AG04449 (cell line): ENCODE measurements at regions not wholly inside any gene's neighbourhood (a gene's known extent, or its start where the extent isn't known, plus 50 kb on each side); places are given as distances from the start of the nearest gene placed in this dataset.

Source experiments
- CTCF ChIA-PET: fragments of 350-600 bp; formaldehyde crosslinking; extraction: SDS; loops from one replicate; lab custom pipeline; 2021; ENCODE audit warnings: antibody characterized with exemption; lab: Yijun Ruan, JAX
- POLR2A ChIA-PET: fragments of 400-600, 350-600 bp; formaldehyde crosslinking; extraction: SDS; loops from one replicate; lab custom pipeline; 2020; ENCODE audit warnings: antibody characterized with exemption, inconsistent platforms; lab: Yijun Ruan, JAX
- DNase-seq: peaks from one replicate; pipeline ENCODE4 v3.0.0-alpha.2; 2010; ENCODE audit warnings: low read depth, low spot score
- H3K4me3 ChIP-seq: 2 replicates; pipeline ENCODE4 v1.5.1; 2011; ENCODE audit warnings: low read depth, mild to moderate bottlenecking, control low read depth, low read length
- CTCF ChIP-seq: IDR thresholded peaks from one replicate; pipeline ENCODE4 v1.5.1; 2011; ENCODE audit warnings: mild to moderate bottlenecking, moderate library complexity, low read length, control low read depth, inconsistent platforms; ENCODE audit not compliant: insufficient read depth; ENCODE audit errors: missing control alignments

DNA sequence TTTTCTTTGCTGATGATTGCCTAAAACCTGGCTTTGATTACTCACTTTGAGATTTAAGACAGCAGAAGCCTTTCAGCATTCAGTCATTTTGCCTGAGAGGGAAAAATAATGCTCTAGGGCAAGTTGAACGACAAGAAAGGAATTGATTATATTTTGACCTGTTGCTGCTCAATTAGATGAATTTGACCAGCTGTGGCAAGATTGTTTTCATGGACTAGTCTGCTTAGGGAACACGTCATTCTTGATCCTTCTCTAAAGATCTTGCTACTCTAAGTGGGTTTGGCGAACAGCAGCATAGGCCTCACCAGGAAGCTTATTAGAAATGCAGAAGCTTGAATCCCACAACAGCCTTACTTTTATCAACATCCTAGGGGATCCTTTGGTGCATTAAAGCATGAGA is 59.7 kb upstream of the PHACTR1 start:
- H3K4me3 ChIP-seq: no peak overlapping the region
- ChIA-PET POLR2A (no interaction called here), CTCF (no interaction called here)
- DNase-seq: no peak
- TF ChIP-seq CTCF: no peak

GRCh38 chr6:12657884-12658283 is 58.7 kb upstream of the PHACTR1 start:
- no peak for TF ChIP-seq CTCF
- CTCF ChIA-PET: no interaction called here
- H3K4me3 ChIP-seq: no peak overlapping the region
- POLR2A ChIA-PET: no interaction called here
- no peak for DNase-seq

DNA sequence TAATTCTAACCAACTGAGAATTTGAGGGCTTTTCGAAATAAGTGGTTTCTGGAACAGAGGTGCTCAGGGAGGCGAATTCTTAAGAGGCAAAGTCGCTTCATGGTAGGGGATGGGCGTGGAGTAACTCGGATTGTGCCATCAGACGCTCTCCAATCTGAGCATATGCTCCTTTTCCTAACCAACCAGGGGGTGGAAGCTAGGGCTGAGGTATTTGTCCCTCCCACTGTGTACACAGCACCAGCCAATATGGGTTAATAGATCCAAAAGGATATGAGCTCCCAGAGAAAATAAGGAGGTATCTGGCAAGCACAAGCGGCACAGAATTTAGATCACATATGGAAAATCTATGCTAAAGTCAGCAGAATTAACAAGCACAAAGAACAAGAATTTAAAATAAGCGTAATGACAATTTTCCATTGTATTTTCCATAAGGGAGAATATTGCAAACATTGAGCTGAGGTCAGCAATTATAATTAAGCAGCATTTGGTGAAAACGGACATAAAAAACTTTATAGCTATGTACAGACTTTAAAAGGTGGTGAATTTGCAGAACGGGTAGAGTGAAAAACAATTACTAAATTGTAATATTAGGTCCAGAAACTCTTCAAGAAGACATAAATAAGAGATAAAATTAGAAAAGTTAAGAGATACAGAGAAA is 55.0 kb upstream of the PHACTR1 start:
- TF ChIP-seq CTCF: no peak
- no peak overlapping the region for H3K4me3 ChIP-seq
- ChIA-PET POLR2A (no interaction called here), CTCF (interaction anchor here (0.9 kb wide), 1 partner anchor 24 kb away, joined by 3 read pairs; no protein-coding TSS in a partner anchor)
- DNase-seq: no peak
